ENCODE measurements at regions not wholly inside any gene's neighbourhood (a gene's known extent, or its start where the extent isn't known, plus 50 kb on each side); places are given as distances from the start of the nearest gene placed in this dataset.

- Mint-ChIP-seq H3K27me3 (ENCODE audit: insufficient read depth, unreplicated experiment) (peaks cover 3% of the 10 kb centered on the region), H3K9me3 (ENCODE audit: unreplicated experiment) (no peaks in the 10 kb centered on the region), H3K27ac (ENCODE audit: unreplicated experiment) (no peak overlapping the region), H3K36me3 (ENCODE audit: insufficient read depth, unreplicated experiment) (no peaks in the 10 kb centered on the region), H3K4me1 (ENCODE audit: low read depth, unreplicated experiment) (no peaks in the 10 kb centered on the region), H3K4me3 (ENCODE audit: unreplicated experiment) (no peak overlapping the region)
- POLR2A ChIA-PET, result no interaction called here
- H3K27me3 ChIP-seq (replicated peaks; ENCODE audit: control insufficient read depth, insufficient read depth, low read length), result no peaks in the 10 kb centered on the region
- BruUV-seq (replicated peaks), result no TSS peak
- no peak for TF ChIP-seq CTCF (IDR thresholded peaks at IDR 0.05; ENCODE audit: insufficient read depth in 1 of 2, low read depth in 1 of 2, low read length in 1 of 2, severe bottlenecking in 1 of 2, unreplicated experiment in 1 of 2)
- intact Hi-C loops (cut with micrococcal nuclease; ENCODE audit: unreplicated experiment), result no loop called here
- no peak overlapping the region for H3K4me3 ChIP-seq (ENCODE audit: low read depth, low read length)
- H3K4me1 ChIP-seq, result no peaks in the 10 kb centered on the region
- CTCF ChIA-PET, result no interaction called here
- no peaks in the 10 kb centered on the region for H3K9me3 ChIP-seq
- no peaks in the 10 kb centered on the region for H3K36me3 ChIP-seq (ENCODE audit: control insufficient read depth, insufficient read depth, low read length)
- no peak for DNase-seq
Observed at GRCh38 chr9:18215626-18216025, 258.3 kb upstream of the ADAMTSL1 start.

DNA sequence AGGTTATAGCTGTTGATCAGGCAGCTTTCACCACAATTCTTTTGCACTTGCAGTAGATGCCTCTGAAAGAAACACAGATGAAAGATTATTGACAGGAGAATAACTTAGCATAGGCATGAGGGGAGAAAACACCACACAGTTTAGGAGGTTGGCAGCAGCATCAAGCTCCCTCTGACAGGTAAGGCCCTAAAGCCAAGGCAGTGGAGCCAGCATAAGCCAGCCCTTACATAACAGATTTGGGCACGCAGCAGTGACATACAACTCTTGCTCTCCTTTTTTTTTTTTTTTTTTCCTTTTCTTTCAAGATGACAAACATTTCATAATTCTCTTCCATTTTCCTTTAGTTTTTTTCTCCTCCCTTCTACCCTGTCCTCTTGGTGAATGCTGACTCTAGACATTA, 257.6 kb upstream of the ADAMTSL1 start:
- POLR2A ChIA-PET, result no interaction called here
- BruUV-seq (replicated peaks), result no TSS peak
- intact Hi-C loops (cut with micrococcal nuclease; ENCODE audit: unreplicated experiment), result no loop called here
- no peaks in the 10 kb centered on the region for H3K4me1 Mint-ChIP-seq (ENCODE audit: low read depth, unreplicated experiment)
- Histone ChIP-seq H3K27me3 (replicated peaks; ENCODE audit: control insufficient read depth, insufficient read depth, low read length) (no peaks in the 10 kb centered on the region), H3K9me3 (no peaks in the 10 kb centered on the region), H3K4me1 (no peaks in the 10 kb centered on the region), H3K36me3 (ENCODE audit: control insufficient read depth, insufficient read depth, low read length) (no peaks in the 10 kb centered on the region), H3K4me3 (ENCODE audit: low read depth, low read length) (no peak overlapping the region)
- no peaks in the 10 kb centered on the region for H3K36me3 Mint-ChIP-seq (ENCODE audit: insufficient read depth, unreplicated experiment)
- H3K27ac Mint-ChIP-seq (ENCODE audit: unreplicated experiment), result no peak overlapping the region
- TF ChIP-seq CTCF (IDR thresholded peaks at IDR 0.05; ENCODE audit: insufficient read depth in 1 of 2, low read depth in 1 of 2, low read length in 1 of 2, severe bottlenecking in 1 of 2, unreplicated experiment in 1 of 2), result no peak
- no peak overlapping the region for H3K4me3 Mint-ChIP-seq (ENCODE audit: unreplicated experiment)
- DNase-seq, result no peak
- CTCF ChIA-PET, result interaction anchor here (0.7 kb wide), 1 partner anchor 250 kb away, joined by 4 read pairs; no protein-coding TSS in a partner anchor
- H3K9me3 Mint-ChIP-seq (ENCODE audit: unreplicated experiment), result no peaks in the 10 kb centered on the region
- H3K27me3 Mint-ChIP-seq (ENCODE audit: insufficient read depth, unreplicated experiment), result peaks cover 5% of the 10 kb centered on the region

DNA sequence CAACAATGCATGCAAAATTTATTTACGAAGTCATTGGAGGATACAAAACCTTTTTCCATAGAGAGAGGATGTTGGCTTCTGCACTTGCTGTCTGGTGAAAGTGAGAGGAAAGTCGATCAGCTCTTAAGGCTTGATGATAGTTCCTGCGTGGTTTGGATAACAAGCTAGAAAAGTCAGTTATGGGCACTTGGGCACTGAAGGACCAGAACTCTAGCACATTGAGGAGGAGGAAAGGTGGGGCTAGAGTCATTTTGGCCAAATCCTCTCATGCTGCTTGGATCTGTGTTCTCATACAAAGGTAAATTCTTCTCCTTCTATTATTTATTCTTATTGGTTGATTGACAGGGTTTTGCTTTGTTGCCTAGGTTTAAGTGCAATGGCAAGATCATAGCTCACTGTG, 245.9 kb upstream of the ADAMTSL1 start:
- no peaks in the 10 kb centered on the region for H3K36me3 Mint-ChIP-seq (ENCODE audit: insufficient read depth, unreplicated experiment)

More for the DNA sequence above, 245.9 kb upstream of the ADAMTSL1 start:
- Mint-ChIP-seq H3K4me1 (ENCODE audit: low read depth, unreplicated experiment) (no peaks in the 10 kb centered on the region), H3K4me3 (ENCODE audit: unreplicated experiment) (no peak overlapping the region), H3K27me3 (ENCODE audit: insufficient read depth, unreplicated experiment) (peaks cover 15% of the 10 kb centered on the region), H3K27ac (ENCODE audit: unreplicated experiment) (no peak overlapping the region), H3K9me3 (ENCODE audit: unreplicated experiment) (no peaks in the 10 kb centered on the region)
- no peaks in the 10 kb centered on the region for H3K27me3 ChIP-seq (replicated peaks; ENCODE audit: control insufficient read depth, insufficient read depth, low read length)
- intact Hi-C loops (cut with micrococcal nuclease; ENCODE audit: unreplicated experiment), result no loop called here
- no TSS peak for BruUV-seq (replicated peaks)
- DNase-seq, result no peak
- CTCF ChIA-PET, result no interaction called here
- no peaks in the 10 kb centered on the region for H3K9me3 ChIP-seq
- POLR2A ChIA-PET, result no interaction called here
- no peak for TF ChIP-seq CTCF (IDR thresholded peaks at IDR 0.05; ENCODE audit: insufficient read depth in 1 of 2, low read depth in 1 of 2, low read length in 1 of 2, severe bottlenecking in 1 of 2, unreplicated experiment in 1 of 2)
- H3K36me3 ChIP-seq (ENCODE audit: control insufficient read depth, insufficient read depth, low read length), result no peaks in the 10 kb centered on the region
- H3K4me1 ChIP-seq, result no peaks in the 10 kb centered on the region
- H3K4me3 ChIP-seq (ENCODE audit: low read depth, low read length), result no peak overlapping the region
